Endothelial cell of umbilical vein (primary cell): ENCODE measurements at regions not wholly inside any gene's neighbourhood (a gene's known extent, or its start where the extent isn't known, plus 50 kb on each side); places are given as distances from the start of the nearest gene placed in this dataset.
"Not testable (repeated sequence)": the region's sequence is repeated elsewhere in the genome, so short reads cannot be mapped to it uniquely, and the experiment has no call there.

Experiments
- CTCF ChIP-seq, 2 donors: IDR thresholded peaks; 1 replicate in 1 of 2; 2 replicates in 1 of 2; pipeline ENCODE4 v1.5.1; 2011; ENCODE audit warnings: low read length in 2 of 2, mild to moderate bottlenecking in 2 of 2, moderate library complexity in 2 of 2, control low read depth in 1 of 2, inconsistent platforms in 1 of 2, low read depth in 1 of 2; ENCODE audit not compliant: insufficient read depth in 1 of 2; ENCODE audit errors: extremely low read depth in 1 of 2
- EZH2 ChIP-seq: IDR thresholded peaks from 2 replicates; pipeline ENCODE4 v1.6.1; 2012; ENCODE audit warnings: borderline replicate concordance, low read depth, mild to moderate bottlenecking, moderate library complexity, low read length, inconsistent platforms; ENCODE audit not compliant: severe bottlenecking
- MAX ChIP-seq: IDR thresholded peaks from 2 replicates; pipeline ENCODE4 v1.6.1; 2011; ENCODE audit not compliant: insufficient read depth, insufficient read length
- MYC ChIP-seq: IDR thresholded peaks from one replicate; pipeline ENCODE4 v1.6.1; 2011; ENCODE audit warnings: mild to moderate bottlenecking, low read depth, low read length
- POLR2A ChIP-seq: IDR thresholded peaks from 2 replicates; pipeline ENCODE4 v1.6.1; 2012; ENCODE audit warnings: low read depth, mild to moderate bottlenecking, control low read depth, low read length
- POLR2AphosphoS5 ChIP-seq: IDR thresholded peaks from 2 replicates; pipeline ENCODE4 v1.6.1; 2012; ENCODE audit warnings: low read depth, mild to moderate bottlenecking, control low read depth, low read length, moderate library complexity; ENCODE audit not compliant: insufficient read depth

- not testable (repeated sequence) for TF ChIP-seq CTCF (IDR thresholded peaks at IDR 0.05; ENCODE audit: extremely low read depth in 1 of 2, insufficient read depth in 1 of 2, low read depth in 1 of 2, low read length in 2 of 2); MYC; EZH2; POLR2AphosphoS5; POLR2A; MAX
Measured at GRCh38 chr9:43119565-43119964, 936.1 kb downstream of the SPATA31A6 start.
